ENCODE measurements at regions not wholly inside any gene's neighbourhood (a gene's known extent, or its start where the extent isn't known, plus 50 kb on each side); places are given as distances from the start of the nearest gene placed in this dataset.

DNA sequence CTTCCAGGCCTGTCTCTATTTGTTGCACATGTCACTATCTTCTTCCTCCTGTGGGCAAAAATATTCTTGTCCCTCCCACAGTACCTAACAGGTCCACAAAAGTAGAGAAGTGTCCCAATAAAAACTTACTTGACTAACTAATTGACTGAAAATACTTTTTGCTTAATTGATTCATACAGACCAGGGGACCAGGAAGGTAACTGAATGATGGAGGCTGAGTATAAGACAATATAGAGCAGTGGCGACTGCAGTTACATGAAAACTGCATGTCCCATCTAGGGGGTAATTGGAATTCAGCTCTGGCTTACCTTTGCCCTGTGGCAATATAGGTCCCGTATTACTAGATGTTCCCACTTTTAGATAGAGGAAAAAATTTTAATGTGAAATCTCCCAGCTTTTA is 112.9 kb upstream of the CREB1 start:
- TF ChIP-seq MXI1 (IDR thresholded peaks at IDR 0.05; ENCODE audit: low read depth, low read length) = no peak
- no peak for TF ChIP-seq TCF12 (IDR thresholded peaks at IDR 0.05)
- TF ChIP-seq POLR2AphosphoS5 (IDR thresholded peaks at IDR 0.05; ENCODE audit: low read depth, low read length) = no peak
- TF ChIP-seq EZH2phosphoT487 (IDR thresholded peaks at IDR 0.05; ENCODE audit: borderline replicate concordance, low read depth) = no peak
- TF ChIP-seq, protein P1, sequence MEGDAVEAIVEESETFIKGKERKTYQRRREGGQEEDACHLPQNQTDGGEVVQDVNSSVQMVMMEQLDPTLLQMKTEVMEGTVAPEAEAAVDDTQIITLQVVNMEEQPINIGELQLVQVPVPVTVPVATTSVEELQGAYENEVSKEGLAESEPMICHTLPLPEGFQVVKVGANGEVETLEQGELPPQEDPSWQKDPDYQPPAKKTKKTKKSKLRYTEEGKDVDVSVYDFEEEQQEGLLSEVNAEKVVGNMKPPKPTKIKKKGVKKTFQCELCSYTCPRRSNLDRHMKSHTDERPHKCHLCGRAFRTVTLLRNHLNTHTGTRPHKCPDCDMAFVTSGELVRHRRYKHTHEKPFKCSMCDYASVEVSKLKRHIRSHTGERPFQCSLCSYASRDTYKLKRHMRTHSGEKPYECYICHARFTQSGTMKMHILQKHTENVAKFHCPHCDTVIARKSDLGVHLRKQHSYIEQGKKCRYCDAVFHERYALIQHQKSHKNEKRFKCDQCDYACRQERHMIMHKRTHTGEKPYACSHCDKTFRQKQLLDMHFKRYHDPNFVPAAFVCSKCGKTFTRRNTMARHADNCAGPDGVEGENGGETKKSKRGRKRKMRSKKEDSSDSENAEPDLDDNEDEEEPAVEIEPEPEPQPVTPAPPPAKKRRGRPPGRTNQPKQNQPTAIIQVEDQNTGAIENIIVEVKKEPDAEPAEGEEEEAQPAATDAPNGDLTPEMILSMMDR (IDR thresholded peaks at IDR 0.05) = no peak
